H1 (cell line): ENCODE measurements at regions not wholly inside any gene's neighbourhood (a gene's known extent, or its start where the extent isn't known, plus 50 kb on each side); places are given as distances from the start of the nearest gene placed in this dataset.

ENCODE experiments used
- CTCF ChIA-PET: fragments of 300-600 bp; sonication (Branson Sonifier 250); formaldehyde crosslinking; loops from one replicate; lab custom pipeline; 2021; ENCODE audit not compliant: partially characterized antibody; lab: Charles Lee
- POLR2A ChIA-PET: fragments of 300-600 bp; sonication (Branson Sonifier 250); formaldehyde crosslinking; loops from one replicate; lab custom pipeline; 2021; ENCODE audit warnings: inconsistent platforms; ENCODE audit not compliant: partially characterized antibody; lab: Charles Lee
- DNase-seq, 2 experiments: peaks; one replicate each; pipeline versions ENCODE4 v3.0.0 to v3.0.0-alpha.2; 2010 to 2022; ENCODE audit warnings: low spot score in 2 of 2, low read depth in 1 of 2, mixed read lengths in 1 of 2
- FAIRE-seq: peaks from 2 replicates; lab custom pipeline; 2011; peaks lifted over from hg19 to GRCh38; lab: Jason Lieb, UNC
- H2AFZ ChIP-seq: 2 replicates; pipeline ENCODE4 v1.8.1; 2012; ENCODE audit warnings: low read length, inconsistent platforms
- H2AK5ac ChIP-seq: 2 replicates; pipeline ENCODE4 v1.6.1; 2013; ENCODE audit warnings: low read depth, low read length
- H2BK120ac ChIP-seq: replicated peaks from 2 replicates; pipeline ENCODE3; 2013; ENCODE audit warnings: low read depth, low read length, inconsistent platforms
- H2BK12ac ChIP-seq: 2 replicates; pipeline ENCODE4 v1.6.1; 2013; ENCODE audit warnings: low read depth, low read length
- H2BK15ac ChIP-seq: 2 replicates; pipeline ENCODE4 v1.6.1; 2013; ENCODE audit warnings: low read length
- H2BK20ac ChIP-seq: 2 replicates; pipeline ENCODE4 v1.6.1; 2013; ENCODE audit warnings: low read length
- H2BK5ac ChIP-seq: 2 replicates; pipeline ENCODE4 v1.6.1; 2013; ENCODE audit warnings: low read depth, low read length
- H3K14ac ChIP-seq: 2 replicates; pipeline ENCODE4 v1.6.1; 2013; ENCODE audit warnings: inconsistent platforms; ENCODE audit not compliant: insufficient read length
- H3K18ac ChIP-seq: 2 replicates; pipeline ENCODE4 v1.6.1; 2013; ENCODE audit warnings: low read length; ENCODE audit errors: extremely low read depth
- H3K23ac ChIP-seq: 2 replicates; pipeline ENCODE4 v1.6.1; 2013; ENCODE audit warnings: inconsistent platforms; ENCODE audit not compliant: insufficient read length
- H3K23me2 ChIP-seq: 2 replicates; pipeline ENCODE4 v1.6.1; 2013; ENCODE audit warnings: low read depth, low read length
- H3K27ac ChIP-seq: 2 replicates; pipeline ENCODE4 v1.6.1; 2011; ENCODE audit warnings: low read depth, low read length, inconsistent platforms
- H3K27me3 ChIP-seq, 4 experiments: replicated peaks in 1 of 4; 1 replicate in 1 of 4; 2 replicates in 3 of 4; pipeline versions ENCODE4 v1.6.1 to v1.8.1; 2011 to 2013; ENCODE audit warnings: low read length in 3 of 4, mild to moderate bottlenecking in 3 of 4, inconsistent platforms in 2 of 4, mixed read lengths in 2 of 4, moderate library complexity in 1 of 4; ENCODE audit not compliant: control insufficient read depth in 3 of 4, insufficient read depth in 3 of 4; ENCODE audit errors: extremely low read depth in 1 of 4
- H3K36me3 ChIP-seq, 4 experiments: 2 replicates each; pipeline versions ENCODE4 v1.6.1 to v1.8.1; 2011 to 2013; ENCODE audit warnings: mild to moderate bottlenecking in 4 of 4, low read length in 3 of 4, moderate library complexity in 2 of 4, control low read depth in 1 of 4, inconsistent platforms in 1 of 4; ENCODE audit not compliant: insufficient read depth in 4 of 4, control insufficient read depth in 2 of 4
- H3K4ac ChIP-seq: replicated peaks from 2 replicates; pipeline ENCODE3; 2013; ENCODE audit warnings: low read length, low read depth, mixed read lengths, inconsistent platforms; ENCODE audit not compliant: insufficient read length
- H3K4me1 ChIP-seq, 4 experiments: replicated peaks in 1 of 4; 1 replicate in 1 of 4; 2 replicates in 3 of 4; pipeline versions ENCODE4 v1.6.1 to v1.8.1; 2011 to 2013; ENCODE audit warnings: low read length in 3 of 4, inconsistent platforms in 2 of 4, mixed read lengths in 1 of 4; ENCODE audit not compliant: insufficient read depth in 4 of 4, control insufficient read depth in 3 of 4
- H3K4me2 ChIP-seq, 2 experiments: 2 replicates each; pipeline versions ENCODE4 v1.6.1 to v1.8.1; 2011 to 2013; ENCODE audit warnings: low read depth in 2 of 2, low read length in 2 of 2, control low read depth in 1 of 2, inconsistent platforms in 1 of 2, mild to moderate bottlenecking in 1 of 2; ENCODE audit not compliant: insufficient read depth in 1 of 2
- H3K4me3 ChIP-seq, 4 experiments: fragments of 200-600, 300-600 bp in 1 of 4; sonication (generic), shearing (Covaris generic), sonication (Bioruptor Twin) in 1 of 4; 2 replicates each; pipeline versions ENCODE4 v1.5.1 to v1.8.1; 2011 to 2016; ENCODE audit warnings: low read length in 4 of 4, low read depth in 3 of 4, control low read depth in 2 of 4, inconsistent platforms in 2 of 4, mild to moderate bottlenecking in 2 of 4, mixed read lengths in 1 of 4, moderate library complexity in 1 of 4; ENCODE audit not compliant: insufficient read depth in 2 of 4; ENCODE audit errors: extremely low read depth in 1 of 4
- H3K56ac ChIP-seq: replicated peaks from 2 replicates; pipeline ENCODE3; 2013; ENCODE audit warnings: low read depth, mild to moderate bottlenecking, mixed read lengths, low read length, inconsistent platforms; ENCODE audit not compliant: insufficient read length
- H3K79me1 ChIP-seq: 2 replicates; pipeline ENCODE4 v1.6.1; 2013; ENCODE audit warnings: low read depth, low read length, control low read depth
- H3K79me2 ChIP-seq, 2 experiments: 2 replicates each; pipeline versions ENCODE4 v1.6.1 to v1.8.1; 2012 to 2013; ENCODE audit warnings: low read length in 2 of 2, mild to moderate bottlenecking in 2 of 2, inconsistent platforms in 1 of 2; ENCODE audit not compliant: insufficient read depth in 2 of 2, control insufficient read depth in 1 of 2
- H3K9ac ChIP-seq, 4 experiments: replicated peaks in 1 of 4; 1 replicate in 1 of 4; 2 replicates in 3 of 4; pipeline versions ENCODE4 v1.6.1 to v1.8.1; 2011 to 2013; ENCODE audit warnings: low read depth in 3 of 4, low read length in 3 of 4, control low read depth in 2 of 4, mild to moderate bottlenecking in 2 of 4, moderate library complexity in 2 of 4, inconsistent platforms in 1 of 4; ENCODE audit errors: extremely low read depth in 1 of 4
- H3K9me3 ChIP-seq, 2 experiments: 2 replicates each; pipeline versions ENCODE4 v1.6.1 to v1.8.1; 2012 to 2013; ENCODE audit warnings: mild to moderate bottlenecking in 2 of 2, moderate library complexity in 2 of 2, control low read depth in 1 of 2, inconsistent platforms in 1 of 2, low read depth in 1 of 2, low read length in 1 of 2, mixed read lengths in 1 of 2; ENCODE audit not compliant: insufficient read depth in 2 of 2
- H4K20me1 ChIP-seq, 2 experiments: replicated peaks in 1 of 2; 2 replicates each; pipeline versions ENCODE3 to v1.8.1; 2011 to 2013; ENCODE audit warnings: inconsistent platforms in 2 of 2, low read length in 2 of 2, mild to moderate bottlenecking in 1 of 2; ENCODE audit not compliant: insufficient read depth in 2 of 2, control insufficient read depth in 1 of 2
- H4K5ac ChIP-seq: 2 replicates; pipeline ENCODE4 v1.6.1; 2013; ENCODE audit warnings: low read length, low read depth, mixed read lengths, inconsistent platforms; ENCODE audit not compliant: insufficient read length
- H4K8ac ChIP-seq: 2 replicates; pipeline ENCODE4 v1.8.0; 2013; ENCODE audit warnings: mild to moderate bottlenecking, moderate library complexity, low read length, inconsistent platforms; ENCODE audit not compliant: insufficient read depth; ENCODE audit errors: extremely low read depth
- H4K91ac ChIP-seq: replicated peaks from 2 replicates; pipeline ENCODE3; 2013; ENCODE audit warnings: low read length, mixed read lengths, inconsistent platforms; ENCODE audit not compliant: insufficient read length
- CREB1 ChIP-seq: IDR thresholded peaks from 2 replicates; pipeline ENCODE4 v1.6.1; 2012; ENCODE audit warnings: inconsistent platforms
- EZH2 ChIP-seq: fragments of 200-600 bp; sonication (generic); IDR thresholded peaks from 2 replicates; pipeline ENCODE4 v1.7.1; 2012; ENCODE audit warnings: low read depth, mild to moderate bottlenecking, moderate library complexity, low read length, inconsistent platforms; ENCODE audit not compliant: severe bottlenecking
- FOSL1 ChIP-seq: IDR thresholded peaks from 2 replicates; pipeline ENCODE4 v1.6.1; 2011; ENCODE audit warnings: mild to moderate bottlenecking, low read depth, low read length, moderate library complexity; ENCODE audit not compliant: insufficient read depth
- POLR2AphosphoS5 ChIP-seq: IDR thresholded peaks from 2 replicates; pipeline ENCODE4 v1.6.1; 2011; ENCODE audit warnings: low read depth, low read length
- RBBP5 ChIP-seq: IDR thresholded peaks from 2 replicates; pipeline ENCODE4 v1.7.1; 2012; ENCODE audit warnings: low read depth, mild to moderate bottlenecking, inconsistent platforms, low read length, moderate library complexity, borderline replicate concordance
- SIN3A ChIP-seq, 2 experiments: IDR thresholded peaks in 1 of 2; conservative IDR thresholded peaks in 1 of 2; 2 replicates each; pipeline ENCODE4 v1.6.1; 2011 to 2012; ENCODE audit warnings: low read length in 2 of 2, improper control_type of control experiment in 1 of 2, low read depth in 1 of 2, mild to moderate bottlenecking in 1 of 2
- TCF12 ChIP-seq: IDR thresholded peaks from 2 replicates; pipeline ENCODE4 v1.6.1; 2011; ENCODE audit warnings: low read depth, mild to moderate bottlenecking, low read length
- WGBS, 2 experiments: shearing (Covaris generic) in 1 of 2; methylation state at CpG; one replicate each; pipeline versions ENCODE4 v1.1.6 to v1.1.7; 2013 to 2015; ENCODE audit warnings: low lambda C conversion rate in 2 of 2, mixed read lengths in 2 of 2, inconsistent platforms in 1 of 2, low coverage in 1 of 2, missing lambda C conversion rate in 1 of 2; ENCODE audit not compliant: insufficient replicate concordance in 2 of 2, insufficient coverage in 1 of 2, insufficient read length in 1 of 2; ENCODE audit errors: extremely low coverage in 1 of 2, missing lambda C conversion rate in 1 of 2; 5-methylcytosine and 5-hydroxymethylcytosine counted together
- TF ChIP-seq, protein P1 (sequence below): IDR thresholded peaks from 2 replicates; pipeline ENCODE4 v1.6.1; 2012; ENCODE audit warnings: inconsistent platforms

DNA sequence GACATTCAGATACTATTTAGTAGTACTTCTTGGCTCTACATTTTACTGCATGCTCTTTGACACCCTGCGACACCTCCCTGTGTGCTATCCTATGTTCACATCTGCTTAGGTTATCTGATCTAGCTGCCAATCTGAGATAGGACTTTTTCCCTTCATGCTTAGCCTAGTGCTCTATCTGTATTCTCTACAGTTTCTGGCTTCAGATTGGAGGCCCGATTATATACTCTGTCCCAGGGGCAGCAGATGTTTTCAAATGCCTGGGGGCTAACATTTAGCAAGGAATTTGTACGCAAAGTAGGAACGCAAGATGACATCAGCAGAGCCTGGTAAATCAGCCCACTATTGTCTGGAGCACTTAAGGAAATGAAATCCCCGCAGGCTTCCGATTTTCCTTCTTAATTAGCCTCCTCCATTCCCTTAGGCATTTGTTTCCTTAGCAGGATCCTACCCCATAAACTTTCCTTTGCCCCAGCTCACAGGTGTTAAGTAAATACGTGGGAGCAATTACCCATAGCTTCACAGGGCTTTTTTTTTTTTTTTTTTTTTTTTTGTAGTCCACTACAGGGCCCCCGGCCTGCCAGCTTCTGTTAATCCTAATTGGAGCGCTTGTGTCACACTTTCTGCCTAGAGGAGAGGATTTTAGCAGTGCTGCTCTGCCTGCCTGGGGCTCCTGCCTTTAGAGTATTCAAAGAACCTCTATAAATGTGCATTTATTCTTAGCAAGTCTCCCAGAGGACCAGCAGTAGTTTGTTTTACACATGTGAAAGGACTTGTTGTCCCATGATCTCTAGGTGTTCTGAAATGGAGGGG is 61.1 kb upstream of the LPAR1 start:
- FAIRE-seq (no peak), DNase-seq (peak in 1 of 2 experiments; percentile 47)
- Histone ChIP-seq H3K23me2 (no peaks in the 10 kb centered on the region), H3K36me3 (no peaks in the 10 kb centered on the region), H4K5ac (no peak overlapping the region), H3K9ac (no peak overlapping the region), H2BK5ac (no peak overlapping the region), H3K79me2 (no peaks in the 10 kb centered on the region), H2BK20ac (peak overlapping the region; percentile 64; the same call in 1 of the 2 replicates), H3K4me3 (no peak overlapping the region), H4K91ac (no peak overlapping the region), H2BK12ac (no peak overlapping the region; the same call in 1 of the 2 replicates), H3K4me2 (0 out of 4 replicates have a peak overlapping the region, but pooled peaks of 1 of the 2 experiments have one; percentile 7), H4K8ac (no peak overlapping the region), H3K14ac (no peak overlapping the region), H3K4me1 (peaks cover 3 to 15% (median 9%) of the 10 kb centered on the region in 4 experiments; a peak in 5 of 7 replicates), H3K79me1 (no peaks in the 10 kb centered on the region), H4K20me1 (no peaks in the 10 kb centered on the region), H3K27me3 (peaks cover 0 to 3% (median 0%) of the 10 kb centered on the region in 4 experiments; a peak in 1 of 7 replicates), H2AFZ (no peak overlapping the region), H3K18ac (0 out of 2 replicates have a peak overlapping the region, but pooled peaks have one; percentile 16), H2BK15ac (no peak overlapping the region), H3K56ac (no peak overlapping the region), H2AK5ac (no peak overlapping the region), H3K23ac (no peak overlapping the region), H2BK120ac (no peak overlapping the region), H3K4ac (no peak overlapping the region), H3K27ac (no peak overlapping the region), H3K9me3 (no peaks in the 10 kb centered on the region)
- 69% methylated on average over 7 of the region's 9 CpGs; no CpG with 5 or more reads in 1 of the 2 experiments for WGBS, 2 experiments
- CTCF ChIA-PET: no interaction called here
- POLR2A ChIA-PET: no interaction called here
- TF ChIP-seq CREB1 (no peak), TCF12 (no peak), FOSL1 (no peak), EZH2 (no peak), POLR2AphosphoS5 (no peak), SIN3A (conservative IDR thresholded peaks at IDR 0.05 in 1 of 2, IDR thresholded peaks at IDR 0.05 in 1 of 2; ENCODE audit: low read depth in 1 of 2, low read length in 2 of 2) (no peak), RBBP5 (no peak)
- TF ChIP-seq, protein P1, sequence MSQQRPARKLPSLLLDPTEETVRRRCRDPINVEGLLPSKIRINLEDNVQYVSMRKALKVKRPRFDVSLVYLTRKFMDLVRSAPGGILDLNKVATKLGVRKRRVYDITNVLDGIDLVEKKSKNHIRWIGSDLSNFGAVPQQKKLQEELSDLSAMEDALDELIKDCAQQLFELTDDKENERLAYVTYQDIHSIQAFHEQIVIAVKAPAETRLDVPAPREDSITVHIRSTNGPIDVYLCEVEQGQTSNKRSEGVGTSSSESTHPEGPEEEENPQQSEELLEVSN: no peak
